OCI-LY1 (cell line): ENCODE measurements at regions not wholly inside any gene's neighbourhood (a gene's known extent, or its start where the extent isn't known, plus 50 kb on each side); places are given as distances from the start of the nearest gene placed in this dataset.

Experiments
- H2AFZ ChIP-seq: fragments of 200-600 bp; sonication (generic), shearing (Covaris generic); 2 replicates; pipeline ENCODE4 v1.6.0; 2014; ENCODE audit warnings: antibody characterized with exemption, mild to moderate bottlenecking, low read length
- H3F3A ChIP-seq: fragments of 200-600 bp; sonication (generic), shearing (Covaris generic); 2 replicates; pipeline ENCODE4 v1.6.0; 2014; ENCODE audit warnings: mild to moderate bottlenecking, antibody characterized with exemption, low read length, moderate library complexity; ENCODE audit not compliant: insufficient read depth
- H3K27ac ChIP-seq: fragments of 200-600 bp; sonication (generic); 2 replicates; pipeline ENCODE4 v1.5.1; 2014; ENCODE audit warnings: low read length, mixed run types, mild to moderate bottlenecking, low read depth; ENCODE audit not compliant: poor library complexity, severe bottlenecking
- H3K27me3 ChIP-seq: fragments of 200-600 bp; sonication (generic); 2 replicates; pipeline ENCODE4 v1.6.0; 2014; ENCODE audit warnings: antibody characterized with exemption, mild to moderate bottlenecking, low read length, moderate library complexity; ENCODE audit not compliant: insufficient read depth
- H3K36me3 ChIP-seq: fragments of 200-600 bp; sonication (generic); 2 replicates; pipeline ENCODE4 v1.6.1; 2014; ENCODE audit warnings: mild to moderate bottlenecking, antibody characterized with exemption, low read length, moderate library complexity, mixed read lengths; ENCODE audit not compliant: insufficient read depth
- H3K4me1 ChIP-seq: fragments of 200-600 bp; sonication (generic); 2 replicates; pipeline ENCODE4 v1.5.1; 2014; ENCODE audit warnings: mild to moderate bottlenecking, low read length, moderate library complexity; ENCODE audit not compliant: insufficient read depth, severe bottlenecking
- H3K4me2 ChIP-seq: fragments of 200-600 bp; sonication (generic), shearing (Covaris generic); 2 replicates; pipeline ENCODE4 v1.6.1; 2014; ENCODE audit warnings: low read length
- H3K4me3 ChIP-seq: fragments of 200-600 bp; sonication (generic); 2 replicates; pipeline ENCODE4 v1.5.1; 2014; ENCODE audit warnings: low read length, low read depth, mild to moderate bottlenecking, mixed read lengths; ENCODE audit not compliant: poor library complexity, severe bottlenecking
- H3K79me2 ChIP-seq: fragments of 200-600 bp; shearing (Covaris generic); 2 replicates; pipeline ENCODE4 v1.6.1; 2016; ENCODE audit warnings: mixed run types, low read length, mixed read lengths; ENCODE audit not compliant: insufficient read depth
- H3K9ac ChIP-seq: fragments of 200-600 bp; sonication (generic), shearing (Covaris generic); 2 replicates; pipeline ENCODE4 v1.6.1; 2014; ENCODE audit warnings: mild to moderate bottlenecking, low read length, mixed read lengths
- H3K9me2 ChIP-seq: fragments of 200-600 bp; sonication (generic), shearing (Covaris generic); 2 replicates; pipeline ENCODE4 v1.6.1; 2014; ENCODE audit warnings: low read depth, mild to moderate bottlenecking, low read length, mixed read lengths
- H3K9me3 ChIP-seq: fragments of 200-600 bp; shearing (Covaris generic); 2 replicates; pipeline ENCODE4 v1.6.1; 2014; ENCODE audit warnings: low read length, mixed read lengths
- H4K20me1 ChIP-seq: fragments of 200-600 bp; sonication (generic), shearing (Covaris generic); 2 replicates; pipeline ENCODE4 v1.6.0; 2016; ENCODE audit warnings: mild to moderate bottlenecking, low read length; ENCODE audit not compliant: insufficient read depth
- CTCF ChIP-seq: fragments of 200-600 bp; sonication (generic), shearing (Covaris generic); IDR thresholded peaks from 2 replicates; pipeline ENCODE4 v1.5.1; 2017; ENCODE audit warnings: mild to moderate bottlenecking, antibody characterized with exemption, low read length, moderate library complexity, mixed read lengths
- EZH2 ChIP-seq: fragments of 200-600 bp; sonication (generic), shearing (Covaris generic); IDR thresholded peaks from 2 replicates; pipeline ENCODE4 v1.8.0; 2017; ENCODE audit warnings: borderline replicate concordance, mixed run types, mild to moderate bottlenecking, antibody characterized with exemption, low read length, moderate library complexity, mixed read lengths

- Histone ChIP-seq H2AFZ (no peak overlapping the region), H3K79me2 (no peaks in the 10 kb centered on the region), H3K27ac (no peak overlapping the region), H3K9ac (no peak overlapping the region), H3K9me2 (no peaks in the 10 kb centered on the region), H3K36me3 (no peaks in the 10 kb centered on the region), H3K27me3 (no peaks in the 10 kb centered on the region), H3K4me2 (no peak overlapping the region), H3F3A (no peaks in the 10 kb centered on the region), H3K4me1 (no peaks in the 10 kb centered on the region), H4K20me1 (no peaks in the 10 kb centered on the region), H3K9me3 (no peaks in the 10 kb centered on the region), H3K4me3 (no peak overlapping the region)
- no peak for TF ChIP-seq CTCF
- TF ChIP-seq EZH2, result no peak
Observed at GRCh38 chr4:125681240-125681639, 366.5 kb downstream of the FAT4 start.

GRCh38 chr4:125682730-125683129 is 368.0 kb downstream of the FAT4 start:
- no peak overlapping the region for H3K27ac ChIP-seq

GRCh38 chr4:125688841-125689240 is 374.1 kb downstream of the FAT4 start:
- H4K20me1 ChIP-seq, result no peaks in the 10 kb centered on the region

More at GRCh38 chr4:125682730-125683129, 368.0 kb downstream of the FAT4 start:
- Histone ChIP-seq H3K9ac (no peak overlapping the region), H3K4me2 (no peak overlapping the region), H3K27me3 (no peaks in the 10 kb centered on the region), H3K79me2 (no peaks in the 10 kb centered on the region), H3F3A (no peaks in the 10 kb centered on the region), H3K9me2 (no peaks in the 10 kb centered on the region), H3K9me3 (no peaks in the 10 kb centered on the region), H3K36me3 (no peaks in the 10 kb centered on the region), H3K4me1 (no peaks in the 10 kb centered on the region), H3K4me3 (no peak overlapping the region), H2AFZ (no peak overlapping the region), H4K20me1 (no peaks in the 10 kb centered on the region)
- TF ChIP-seq EZH2, result no peak
- TF ChIP-seq CTCF, result no peak

GRCh38 chr4:125689805-125690204 is 375.1 kb downstream of the FAT4 start:
- Histone ChIP-seq H3K4me2 (no peak overlapping the region), H3K4me1 (no peaks in the 10 kb centered on the region), H3K27ac (no peak overlapping the region), H3K9me2 (no peaks in the 10 kb centered on the region), H3K4me3 (no peak overlapping the region), H3K79me2 (no peaks in the 10 kb centered on the region), H3K36me3 (no peaks in the 10 kb centered on the region), H3K27me3 (no peaks in the 10 kb centered on the region), H3F3A (no peaks in the 10 kb centered on the region), H2AFZ (no peak overlapping the region), H3K9me3 (no peaks in the 10 kb centered on the region), H3K9ac (no peak overlapping the region), H4K20me1 (no peaks in the 10 kb centered on the region)
- TF ChIP-seq CTCF, result no peak
- no peak for TF ChIP-seq EZH2

More at GRCh38 chr4:125688841-125689240, 374.1 kb downstream of the FAT4 start:
- Histone ChIP-seq H3K9ac (no peak overlapping the region), H3K79me2 (no peaks in the 10 kb centered on the region), H3K9me2 (no peaks in the 10 kb centered on the region), H3K9me3 (no peaks in the 10 kb centered on the region), H3K27ac (no peak overlapping the region), H3F3A (no peaks in the 10 kb centered on the region), H2AFZ (no peak overlapping the region), H3K4me3 (no peak overlapping the region), H3K27me3 (no peaks in the 10 kb centered on the region), H3K4me1 (no peaks in the 10 kb centered on the region), H3K36me3 (no peaks in the 10 kb centered on the region), H3K4me2 (no peak overlapping the region)
- no peak for TF ChIP-seq EZH2
